HFFc6 (cell line): ENCODE measurements at regions not wholly inside any gene's neighbourhood (a gene's known extent, or its start where the extent isn't known, plus 50 kb on each side); places are given as distances from the start of the nearest gene placed in this dataset.

ENCODE experiments used
- DNase-seq: peaks from one replicate; pipeline ENCODE4 v3.0.0-alpha.2; 2018
- H3K27ac Mint-ChIP-seq: 2 replicates; pipeline ENCODE4 v1.8.0; 2020; ENCODE audit warnings: mild to moderate bottlenecking, mixed read lengths
- H3K27me3 Mint-ChIP-seq: 2 replicates; pipeline ENCODE4 v1.8.0; 2021; ENCODE audit warnings: mild to moderate bottlenecking, moderate library complexity, mixed read lengths; ENCODE audit not compliant: insufficient read depth
- H3K36me3 Mint-ChIP-seq: 2 replicates; pipeline ENCODE4 v1.8.0; 2021; ENCODE audit warnings: low read depth, mixed read lengths
- H3K4me1 Mint-ChIP-seq: 2 replicates; pipeline ENCODE4 v1.8.0; 2020; ENCODE audit warnings: low read depth, mixed read lengths
- H3K4me3 Mint-ChIP-seq: 2 replicates; pipeline ENCODE4 v1.8.0; 2020; ENCODE audit warnings: mild to moderate bottlenecking, moderate library complexity, mixed read lengths
- H3K9me3 Mint-ChIP-seq: 2 replicates; pipeline ENCODE4 v1.8.0; 2020; ENCODE audit warnings: mild to moderate bottlenecking, mixed read lengths
- TF ChIP-seq, protein P1 (sequence below): fragments of 200-600 bp; sonication (generic); IDR thresholded peaks from 2 replicates; pipeline ENCODE4 v1.5.0; 2021; ENCODE audit warnings: antibody characterized with exemption, mild to moderate bottlenecking

- H3K4me1 Mint-ChIP-seq, result no peaks in the 10 kb centered on the region
- peaks cover 15% of the 10 kb centered on the region for H3K9me3 Mint-ChIP-seq
- TF ChIP-seq, protein P1, sequence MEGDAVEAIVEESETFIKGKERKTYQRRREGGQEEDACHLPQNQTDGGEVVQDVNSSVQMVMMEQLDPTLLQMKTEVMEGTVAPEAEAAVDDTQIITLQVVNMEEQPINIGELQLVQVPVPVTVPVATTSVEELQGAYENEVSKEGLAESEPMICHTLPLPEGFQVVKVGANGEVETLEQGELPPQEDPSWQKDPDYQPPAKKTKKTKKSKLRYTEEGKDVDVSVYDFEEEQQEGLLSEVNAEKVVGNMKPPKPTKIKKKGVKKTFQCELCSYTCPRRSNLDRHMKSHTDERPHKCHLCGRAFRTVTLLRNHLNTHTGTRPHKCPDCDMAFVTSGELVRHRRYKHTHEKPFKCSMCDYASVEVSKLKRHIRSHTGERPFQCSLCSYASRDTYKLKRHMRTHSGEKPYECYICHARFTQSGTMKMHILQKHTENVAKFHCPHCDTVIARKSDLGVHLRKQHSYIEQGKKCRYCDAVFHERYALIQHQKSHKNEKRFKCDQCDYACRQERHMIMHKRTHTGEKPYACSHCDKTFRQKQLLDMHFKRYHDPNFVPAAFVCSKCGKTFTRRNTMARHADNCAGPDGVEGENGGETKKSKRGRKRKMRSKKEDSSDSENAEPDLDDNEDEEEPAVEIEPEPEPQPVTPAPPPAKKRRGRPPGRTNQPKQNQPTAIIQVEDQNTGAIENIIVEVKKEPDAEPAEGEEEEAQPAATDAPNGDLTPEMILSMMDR, result no peak
- no peaks in the 10 kb centered on the region for H3K36me3 Mint-ChIP-seq
- H3K4me3 Mint-ChIP-seq, result no peak overlapping the region
- DNase-seq, result no peak
- H3K27ac Mint-ChIP-seq, result no peak overlapping the region
- no peaks in the 10 kb centered on the region; the same call in 1 of the 2 replicates for H3K27me3 Mint-ChIP-seq
Observed at GRCh38 chr7:119472408-119473038, 800.5 kb upstream of the KCND2 start.

DNA sequence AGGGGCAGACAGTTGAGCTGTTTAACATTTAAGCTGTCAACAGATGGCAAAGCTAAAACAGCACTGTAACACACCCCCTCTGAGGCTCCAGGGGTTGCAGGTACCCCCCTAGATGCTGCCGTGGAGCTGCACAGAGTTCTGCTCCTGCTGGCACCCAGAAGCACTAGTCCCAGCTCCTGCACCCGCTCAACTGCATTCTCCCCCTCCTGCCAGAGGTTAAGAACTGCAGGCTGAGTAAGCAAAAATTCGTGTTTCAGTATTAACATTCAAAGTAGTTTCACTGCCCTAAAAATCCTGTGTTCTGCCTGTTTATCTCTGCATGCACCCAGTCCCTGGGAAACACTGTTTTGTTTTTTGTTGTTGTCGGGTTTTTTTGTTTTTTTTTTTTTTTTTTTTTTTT lies 790.8 kb upstream of the KCND2 start:
- DNase-seq, result no peak

GRCh38 chr7:119482671-119483070 lies 790.3 kb upstream of the KCND2 start:
- TF ChIP-seq, protein P1, result no peak
- Mint-ChIP-seq H3K27ac (no peak overlapping the region), H3K36me3 (no peaks in the 10 kb centered on the region), H3K9me3 (peaks cover 23% of the 10 kb centered on the region), H3K4me1 (no peaks in the 10 kb centered on the region), H3K4me3 (no peak overlapping the region), H3K27me3 (no peaks in the 10 kb centered on the region; the same call in 1 of the 2 replicates)
- DNase-seq, result no peak

More for the DNA sequence above, 790.8 kb upstream of the KCND2 start:
- no peaks in the 10 kb centered on the region for H3K36me3 Mint-ChIP-seq
- peaks cover 23% of the 10 kb centered on the region for H3K9me3 Mint-ChIP-seq
- H3K4me1 Mint-ChIP-seq, result no peaks in the 10 kb centered on the region
- TF ChIP-seq, protein P1, result no peak
- no peak overlapping the region for H3K27ac Mint-ChIP-seq
- H3K27me3 Mint-ChIP-seq, result no peaks in the 10 kb centered on the region; the same call in 1 of the 2 replicates
- H3K4me3 Mint-ChIP-seq, result no peak overlapping the region

DNA sequence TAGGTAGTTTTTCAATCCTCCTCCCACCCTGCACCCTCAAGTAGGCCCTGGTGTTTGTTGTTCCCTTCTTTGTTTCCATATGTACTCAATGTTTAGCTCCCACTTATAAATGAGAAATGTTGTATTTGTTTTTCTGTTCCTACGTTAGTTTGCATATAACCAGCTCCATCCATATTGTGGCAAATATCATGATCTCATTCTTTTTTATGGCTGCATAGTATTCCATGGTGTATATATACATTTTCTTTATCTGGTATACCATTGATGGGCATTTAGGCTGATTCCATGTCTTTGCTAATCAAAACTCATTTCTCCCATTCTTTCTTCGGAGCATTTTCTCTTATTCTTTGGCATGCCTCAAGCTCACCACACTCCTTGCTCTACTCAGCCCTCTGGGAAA lies 789.6 kb upstream of the KCND2 start:
- H3K27ac Mint-ChIP-seq, result no peak overlapping the region
- TF ChIP-seq, protein P1, result no peak
- H3K4me3 Mint-ChIP-seq, result no peak overlapping the region
- peaks cover 23% of the 10 kb centered on the region for H3K9me3 Mint-ChIP-seq
- DNase-seq, result no peak
- no peaks in the 10 kb centered on the region; the same call in 1 of the 2 replicates for H3K27me3 Mint-ChIP-seq
- H3K4me1 Mint-ChIP-seq, result no peaks in the 10 kb centered on the region
- no peaks in the 10 kb centered on the region for H3K36me3 Mint-ChIP-seq

GRCh38 chr7:119514326-119514725 lies 758.6 kb upstream of the KCND2 start:
- Mint-ChIP-seq H3K4me1 (no peaks in the 10 kb centered on the region), H3K36me3 (no peaks in the 10 kb centered on the region), H3K27me3 (no peaks in the 10 kb centered on the region; the same call in 1 of the 2 replicates), H3K4me3 (no peak overlapping the region), H3K9me3 (peaks cover 21% of the 10 kb centered on the region), H3K27ac (no peak overlapping the region)
- TF ChIP-seq, protein P1, result no peak
- no peak for DNase-seq
